GM23338 (cell line): ENCODE measurements at regions not wholly inside any gene's neighbourhood (a gene's known extent, or its start where the extent isn't known, plus 50 kb on each side); places are given as distances from the start of the nearest gene placed in this dataset.

ENCODE experiments used
- ATAC-seq: fragments of 200-7000 bp; cut with Tn5 transposase; 3 replicates; pipeline ENCODE4 v1.9.1; 2020
- DNase-seq: peaks from one replicate; pipeline ENCODE4 v3.0.0-alpha.2; 2015; ENCODE audit warnings: low spot score
- H2AFZ ChIP-seq: fragments of 200-600 bp; sonication (generic); 2 replicates; pipeline ENCODE4 v1.8.0; 2016; ENCODE audit warnings: antibody characterized with exemption, mild to moderate bottlenecking, moderate library complexity
- H3F3A ChIP-seq: fragments of 200-600 bp; sonication (generic); replicated peaks from 2 replicates; pipeline ENCODE4 v1.8.0; 2017; ENCODE audit warnings: antibody characterized with exemption, mixed run types, low read depth
- H3K27ac ChIP-seq: fragments of 200-600 bp; sonication (generic); 2 replicates; pipeline ENCODE4 v1.6.1; 2016; ENCODE audit warnings: low read depth
- H3K27me3 ChIP-seq: fragments of 200-600 bp; sonication (generic); 2 replicates; pipeline ENCODE4 v1.8.0; 2016; ENCODE audit warnings: mild to moderate bottlenecking, mixed run types, moderate library complexity; ENCODE audit not compliant: insufficient read depth
- H3K36me3 ChIP-seq: fragments of 200-600 bp; sonication (generic); 2 replicates; pipeline ENCODE4 v1.8.0; 2016; ENCODE audit warnings: mild to moderate bottlenecking; ENCODE audit not compliant: insufficient read depth
- H3K4me1 ChIP-seq: fragments of 200-600 bp; sonication (generic); 2 replicates; pipeline ENCODE4 v1.8.0; 2016; ENCODE audit warnings: mild to moderate bottlenecking, moderate library complexity; ENCODE audit not compliant: insufficient read depth
- H3K4me2 ChIP-seq: fragments of 200-600 bp; sonication (generic); 2 replicates; pipeline ENCODE4 v1.7.1; 2017; ENCODE audit warnings: mixed run types
- H3K4me3 ChIP-seq: fragments of 200-600 bp; sonication (generic); 2 replicates; pipeline ENCODE4 v1.6.1; 2016; ENCODE audit warnings: mixed run types
- H3K79me2 ChIP-seq: fragments of 200-600 bp; sonication (generic); replicated peaks from 2 replicates; pipeline ENCODE4 v1.8.0; 2017; ENCODE audit warnings: mild to moderate bottlenecking; ENCODE audit not compliant: insufficient read depth
- H3K9me2 ChIP-seq: fragments of 200-600 bp; sonication (generic); 2 replicates; pipeline ENCODE4 v1.8.0; 2017; ENCODE audit not compliant: insufficient read depth
- H4K20me1 ChIP-seq: fragments of 200-600 bp; sonication (generic); replicated peaks from 2 replicates; pipeline ENCODE4 v1.8.0; 2017; ENCODE audit warnings: mild to moderate bottlenecking; ENCODE audit not compliant: insufficient read depth
- H3K27ac Mint-ChIP-seq: 2 replicates; pipeline ENCODE4 v1.8.0; 2020; ENCODE audit warnings: inconsistent platforms, mild to moderate bottlenecking, moderate library complexity, mixed read lengths
- H3K27me3 Mint-ChIP-seq: 3 replicates; pipeline ENCODE4 v1.8.0; 2022; ENCODE audit warnings: low read depth, mild to moderate bottlenecking, moderate library complexity, mixed read lengths, inconsistent platforms; ENCODE audit not compliant: insufficient read depth, poor library complexity
- H3K36me3 Mint-ChIP-seq: 3 replicates; pipeline ENCODE4 v1.8.0; 2021; ENCODE audit warnings: low read depth, mild to moderate bottlenecking, inconsistent platforms, moderate library complexity, mixed read lengths
- H3K4me1 Mint-ChIP-seq: 3 replicates; pipeline ENCODE4 v1.8.0; 2020; ENCODE audit warnings: mild to moderate bottlenecking, inconsistent platforms, mixed read lengths
- H3K4me3 Mint-ChIP-seq: 3 replicates; pipeline ENCODE4 v1.8.0; 2021; ENCODE audit warnings: moderate library complexity, mild to moderate bottlenecking, inconsistent platforms, mixed read lengths
- H3K9me3 Mint-ChIP-seq: 3 replicates; pipeline ENCODE4 v1.8.0; 2020; ENCODE audit warnings: moderate library complexity, mild to moderate bottlenecking, inconsistent platforms, mixed read lengths
- CREB1 ChIP-seq: fragments of 250-450 bp; sonication (Bioruptor Pico); IDR thresholded peaks from 2 replicates; pipeline ENCODE4 v1.5.0; 2020; ENCODE audit warnings: low read depth, mild to moderate bottlenecking, moderate library complexity
- CTCF ChIP-seq, 2 experiments: fragments of 200-600 bp in 1 of 2; sonication (generic) in 1 of 2; conservative IDR thresholded peaks; 2 replicates each; pipeline versions ENCODE4 v1.5.1 to v1.6.1; 2016 to 2017; ENCODE audit warnings: antibody characterized with exemption in 2 of 2, low read depth in 2 of 2, mild to moderate bottlenecking in 2 of 2, moderate library complexity in 1 of 2
- EZH2 ChIP-seq: fragments of 200-600 bp; sonication (generic); IDR thresholded peaks from one replicate; pipeline ENCODE4 v1.8.0; 2017; ENCODE audit warnings: antibody characterized with exemption, mild to moderate bottlenecking, low read depth; ENCODE audit not compliant: unreplicated experiment
- EZH2phosphoT487 ChIP-seq: fragments of 200-600 bp; sonication (generic); IDR thresholded peaks from one replicate; pipeline ENCODE4 v1.8.1; 2018; ENCODE audit warnings: antibody characterized with exemption; ENCODE audit not compliant: unreplicated experiment
- JUNB ChIP-seq: IDR thresholded peaks from one replicate; pipeline ENCODE4 v1.6.1; 2016; ENCODE audit warnings: antibody characterized with exemption; ENCODE audit not compliant: unreplicated experiment
- NANOG ChIP-seq: IDR thresholded peaks from 2 replicates; pipeline ENCODE4 v1.6.1; 2016; ENCODE audit warnings: antibody characterized with exemption, borderline replicate concordance
- POLR2AphosphoS5 ChIP-seq: IDR thresholded peaks from 2 replicates; pipeline ENCODE4 v1.6.1; 2016; ENCODE audit warnings: antibody characterized with exemption, low read depth
- REST ChIP-seq: IDR thresholded peaks from one replicate; pipeline ENCODE4 v1.6.1; 2018; ENCODE audit warnings: antibody characterized with exemption; ENCODE audit not compliant: unreplicated experiment
- STAT1 ChIP-seq: IDR thresholded peaks from one replicate; pipeline ENCODE4 v1.6.1; 2016; ENCODE audit warnings: antibody characterized with exemption; ENCODE audit not compliant: unreplicated experiment
- ZNF114 ChIP-seq: fragments of 250-450 bp; sonication (Bioruptor Pico); IDR thresholded peaks from 2 replicates; pipeline ENCODE4 v1.5.0; 2020; ENCODE audit warnings: mild to moderate bottlenecking, moderate library complexity
- ZNF331 ChIP-seq: fragments of 250-450 bp; sonication (Bioruptor Pico); IDR thresholded peaks from 2 replicates; pipeline ENCODE4 v1.5.0; 2020; ENCODE audit warnings: low read depth, mild to moderate bottlenecking, moderate library complexity
- ZNF462 ChIP-seq: fragments of 250-450 bp; sonication (Bioruptor Pico); IDR thresholded peaks from 2 replicates; pipeline ENCODE4 v1.5.0; 2020; ENCODE audit warnings: mild to moderate bottlenecking, moderate library complexity

GRCh38 chr3:40850861-40851260, 326.1 kb downstream of the ZNF621 start:
- no peak overlapping the region for H3K27ac Mint-ChIP-seq

GRCh38 chr3:40851836-40852235, 327.1 kb downstream of the ZNF621 start:
- H3K4me3 Mint-ChIP-seq = no peak overlapping the region
- Histone ChIP-seq H3F3A (no peaks in the 10 kb centered on the region), H4K20me1 (no peaks in the 10 kb centered on the region), H3K4me2 (no peak overlapping the region), H3K4me1 (peaks cover 15% of the 10 kb centered on the region), H3K4me3 (no peak overlapping the region), H3K79me2 (no peaks in the 10 kb centered on the region), H3K27me3 (no peaks in the 10 kb centered on the region), H2AFZ (no peak overlapping the region), H3K9me2 (peaks cover 30% of the 10 kb centered on the region), H3K27ac (no peak overlapping the region), H3K36me3 (no peaks in the 10 kb centered on the region)
- TF ChIP-seq STAT1 (no peak), REST (no peak), ZNF462 (no peak), EZH2 (no peak), JUNB (no peak), ZNF114 (CRISPR knock-in tag) (no peak), CTCF (conservative IDR thresholded peaks at IDR 0.05; ENCODE audit: low read depth in 2 of 2) (no peak), EZH2phosphoT487 (no peak), ZNF331 (CRISPR knock-in tag) (no peak), POLR2AphosphoS5 (no peak), NANOG (no peak), CREB1 (no peak)
- H3K27ac Mint-ChIP-seq = no peak overlapping the region
- H3K27me3 Mint-ChIP-seq = peaks cover 2% of the 10 kb centered on the region
- no peaks in the 10 kb centered on the region for H3K9me3 Mint-ChIP-seq
- DNase-seq = no peak
- no peaks in the 10 kb centered on the region for H3K36me3 Mint-ChIP-seq
- peaks cover 17% of the 10 kb centered on the region for H3K4me1 Mint-ChIP-seq
- ATAC-seq = no peak

More at GRCh38 chr3:40850861-40851260, 326.1 kb downstream of the ZNF621 start:
- Histone ChIP-seq H3K4me2 (no peak overlapping the region), H3K4me3 (no peak overlapping the region), H3K36me3 (no peaks in the 10 kb centered on the region; the same call in 1 of the 2 replicates), H2AFZ (no peak overlapping the region), H3K27ac (no peak overlapping the region), H3F3A (no peaks in the 10 kb centered on the region), H3K79me2 (no peaks in the 10 kb centered on the region), H3K9me2 (peaks cover 23% of the 10 kb centered on the region), H3K4me1 (peaks cover 17% of the 10 kb centered on the region), H4K20me1 (no peaks in the 10 kb centered on the region), H3K27me3 (no peaks in the 10 kb centered on the region)
- no peak for TF ChIP-seq EZH2phosphoT487
- Mint-ChIP-seq H3K36me3 (peaks cover 2% of the 10 kb centered on the region; the same call in 1 of the 3 replicates), H3K27me3 (no peaks in the 10 kb centered on the region), H3K4me3 (no peak overlapping the region), H3K9me3 (peaks cover 2% of the 10 kb centered on the region), H3K4me1 (peaks cover 22% of the 10 kb centered on the region)
- DNase-seq (no peak), ATAC-seq (no peak)
